GM21825 (cell line): ENCODE measurements at regions not wholly inside any gene's neighbourhood (a gene's known extent, or its start where the extent isn't known, plus 50 kb on each side); places are given as distances from the start of the nearest gene placed in this dataset.
"Not testable (repeated sequence)": the region's sequence is repeated elsewhere in the genome, so short reads cannot be mapped to it uniquely, and the experiment has no call there.

ENCODE experiments used
- ATAC-seq: cut with Tn5 transposase; IDR thresholded peaks from one replicate; pipeline ENCODE4 v1.9.1; 2021; ENCODE audit warnings: mild to moderate bottlenecking, moderate library complexity; ENCODE audit not compliant: unreplicated experiment

GRCh38 chr2:16375351-16375750 lies 290.3 kb downstream of the CYRIA start:
- no peak for ATAC-seq

- ATAC-seq: no peak
These were observed 291.0 kb downstream of the CYRIA start for GRCh38 chr2:16374671-16375070.

GRCh38 chr2:16373341-16373740 lies 292.3 kb downstream of the CYRIA start:
- ATAC-seq: no peak

- ATAC-seq: no peak
These were observed 293.9 kb downstream of the CYRIA start for GRCh38 chr2:16371751-16372150.

- no peak for ATAC-seq
These were observed 296.7 kb downstream of the CYRIA start for GRCh38 chr2:16368951-16369350.

DNA sequence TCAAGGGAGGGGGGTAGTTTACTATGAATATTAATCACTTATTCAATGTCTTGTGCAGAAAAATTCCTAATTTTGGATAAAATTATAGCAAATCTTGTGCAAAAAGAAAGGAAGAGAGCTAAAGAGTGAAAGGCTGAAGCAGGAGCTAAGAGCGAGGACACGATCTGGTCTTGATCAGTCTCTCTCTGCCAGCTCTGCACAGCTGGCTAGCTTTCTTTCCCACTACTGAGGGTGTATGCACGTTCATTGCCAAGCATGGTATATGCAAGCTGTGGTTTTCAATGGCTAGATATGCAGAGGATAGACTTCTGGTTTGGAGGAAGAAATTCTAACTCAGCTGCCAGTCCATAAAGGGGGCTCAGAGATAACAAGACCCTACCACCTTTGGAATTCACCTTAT lies 297.3 kb downstream of the CYRIA start:
- no peak for ATAC-seq

- ATAC-seq: no peak
These were observed 300.3 kb downstream of the CYRIA start for GRCh38 chr2:16365366-16365765.

GRCh38 chr2:16363581-16363980 lies 302.1 kb downstream of the CYRIA start:
- ATAC-seq: no peak

DNA sequence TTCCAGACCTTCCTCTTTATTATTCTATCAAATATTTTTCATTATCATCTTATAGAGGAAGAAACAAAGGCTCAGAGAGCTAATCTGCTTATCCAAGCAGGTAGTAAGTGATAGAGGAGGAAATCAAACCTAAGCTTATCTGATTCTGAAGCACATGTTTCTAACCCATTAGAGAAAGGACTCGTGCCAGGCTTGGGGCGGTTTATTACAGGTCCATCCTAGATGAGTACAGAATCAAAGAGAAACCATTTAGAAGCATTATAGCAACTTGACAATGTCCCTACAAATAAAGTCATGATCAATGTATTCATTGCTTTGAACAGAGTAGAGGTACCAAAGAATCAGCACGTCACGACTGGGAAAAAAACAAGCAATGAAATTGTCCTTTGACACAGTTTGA lies 303.0 kb downstream of the CYRIA start:
- ATAC-seq: no peak

- no peak for ATAC-seq
These were observed 304.2 kb downstream of the CYRIA start for GRCh38 chr2:16361261-16361995.

- no peak for ATAC-seq
These were observed 305.7 kb downstream of the CYRIA start for GRCh38 chr2:16359961-16360360.

DNA sequence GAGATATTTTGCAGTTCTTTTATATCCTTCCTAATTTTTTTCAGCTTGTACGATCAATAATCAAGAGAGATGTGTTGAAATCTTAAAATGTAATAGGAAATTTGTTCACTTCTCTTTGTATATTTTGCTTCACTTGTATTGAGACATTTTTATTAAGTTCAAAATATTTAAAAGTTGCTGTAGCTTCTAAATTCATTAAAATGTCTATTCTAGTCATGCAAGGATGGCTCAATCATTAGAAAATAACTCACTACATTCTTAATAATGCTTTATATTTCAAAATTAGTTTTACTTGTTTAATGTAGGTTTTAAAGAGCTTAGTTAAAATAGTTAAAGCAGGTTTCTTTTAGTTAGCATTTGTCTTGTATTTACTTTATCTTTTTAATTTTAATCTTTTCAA lies 308.4 kb downstream of the CYRIA start:
- ATAC-seq: no peak

- ATAC-seq: no peak
These were observed 314.1 kb downstream of the CYRIA start for GRCh38 chr2:16351541-16351940.

GRCh38 chr2:16351137-16351536 lies 314.5 kb downstream of the CYRIA start:
- ATAC-seq: no peak

- no peak for ATAC-seq
These were observed 315.4 kb downstream of the CYRIA start for GRCh38 chr2:16350211-16350610.

- ATAC-seq: no peak
These were observed 315.8 kb downstream of the CYRIA start for GRCh38 chr2:16349811-16350210.

DNA sequence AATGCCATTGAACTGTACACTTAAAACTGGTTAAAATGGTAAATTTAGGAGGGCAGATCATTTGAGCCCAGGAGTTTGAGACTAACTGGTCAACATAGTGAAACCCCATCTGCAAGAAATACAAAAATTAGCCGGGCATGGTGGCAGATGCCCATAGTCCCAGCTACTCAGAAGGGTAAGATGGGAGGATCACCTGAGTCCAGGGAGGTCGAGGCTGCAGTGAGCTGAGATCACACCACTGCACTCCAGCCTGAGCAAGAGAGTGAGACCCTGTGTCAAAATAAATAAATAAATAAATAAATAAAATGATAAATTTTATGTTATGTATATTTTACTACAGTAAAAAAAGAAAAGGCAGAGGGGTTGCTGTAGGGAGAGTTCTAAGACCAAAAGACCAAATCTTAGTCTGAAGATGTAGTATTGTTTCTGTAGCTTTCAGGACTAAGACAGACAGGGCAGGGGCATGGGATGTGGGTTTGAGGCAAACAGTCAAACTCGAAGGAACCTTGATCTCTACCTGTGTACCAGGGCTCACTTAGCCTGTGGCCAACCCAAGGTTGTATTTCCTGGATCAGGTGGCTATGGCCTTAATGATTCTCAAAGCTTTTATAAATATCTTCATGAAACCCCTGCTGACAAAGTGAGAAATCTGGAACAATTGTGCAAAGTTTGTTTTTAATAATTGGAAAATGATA lies 316.7 kb downstream of the CYRIA start:
- no peak for ATAC-seq

DNA sequence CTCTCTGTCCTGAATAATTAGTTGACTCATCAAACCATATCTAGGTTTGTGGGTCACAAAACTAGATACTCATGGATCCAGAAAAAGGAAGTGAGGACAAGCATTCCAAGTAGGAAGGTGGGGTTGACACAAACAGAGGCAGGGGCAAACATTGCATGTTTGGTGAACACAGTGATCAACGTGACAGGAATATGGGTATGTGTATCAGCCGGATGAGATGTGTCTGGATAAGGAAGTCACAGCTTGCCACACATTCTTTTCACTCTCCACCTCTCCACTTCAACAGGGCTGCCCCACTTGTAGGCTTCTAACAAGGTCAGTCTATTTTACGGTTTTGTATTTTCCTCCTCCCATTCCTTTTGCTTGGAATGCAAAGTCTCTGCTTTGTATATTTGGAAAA lies 319.0 kb downstream of the CYRIA start:
- ATAC-seq: no peak

- not testable (repeated sequence) for ATAC-seq
These were observed 320.4 kb downstream of the CYRIA start for GRCh38 chr2:16345231-16345630.

DNA sequence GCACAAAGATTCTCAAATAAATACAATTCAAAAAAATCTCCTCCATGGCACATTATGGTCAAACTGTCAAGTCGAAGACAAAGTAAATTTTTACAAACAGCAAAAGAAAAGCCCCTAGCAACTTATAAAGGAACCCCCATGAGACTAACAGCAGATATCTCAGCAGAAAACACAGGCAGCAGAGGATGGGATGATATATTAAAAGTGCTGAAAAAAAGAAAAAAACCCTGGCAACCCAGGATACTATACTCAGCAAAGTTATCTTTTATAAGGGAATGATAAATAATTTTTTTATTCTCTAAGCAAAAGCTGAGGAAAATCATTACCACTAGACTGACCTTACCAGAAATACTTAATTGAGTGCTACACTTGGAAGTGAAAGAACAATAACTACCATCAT lies 326.4 kb downstream of the CYRIA start:
- no peak for ATAC-seq

DNA sequence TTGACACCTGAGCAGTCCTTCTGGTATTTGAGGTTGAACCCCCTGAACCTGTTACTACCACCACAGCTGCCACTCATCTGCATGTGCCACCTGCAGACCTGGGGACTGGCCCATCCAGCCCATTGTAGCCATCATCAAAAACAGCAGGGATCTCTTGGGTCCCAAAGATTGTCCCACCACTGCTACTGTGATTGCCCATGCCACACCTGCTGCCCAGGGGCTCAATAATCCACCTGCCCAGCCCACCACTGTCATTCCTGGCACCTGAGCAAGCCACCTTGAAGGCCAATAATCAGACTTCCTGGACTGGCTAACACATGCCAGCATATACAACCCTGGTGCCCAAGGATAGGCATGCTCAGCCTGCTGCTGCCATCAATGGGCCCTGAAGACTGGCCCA lies 327.6 kb downstream of the CYRIA start:
- no peak for ATAC-seq

DNA sequence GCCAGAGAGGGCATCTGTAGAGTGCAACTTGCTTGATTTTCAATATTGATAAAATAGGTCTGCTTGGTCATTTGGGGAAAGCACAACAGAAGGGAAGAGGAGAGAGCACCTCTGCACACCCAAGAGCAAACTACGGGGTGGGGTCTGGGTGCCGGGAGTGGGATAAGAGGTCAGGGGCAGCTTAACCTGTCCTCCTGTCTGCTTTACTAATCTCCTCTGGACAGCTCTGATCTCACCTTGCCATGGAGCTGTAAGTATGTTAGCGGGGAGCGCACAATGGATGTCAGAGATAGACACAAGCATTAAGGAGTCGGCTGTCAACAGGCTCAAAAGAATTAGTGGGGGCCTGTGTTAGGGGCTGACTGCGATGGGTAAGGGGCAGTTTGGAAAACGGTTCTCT lies 328.7 kb downstream of the CYRIA start:
- ATAC-seq: no peak

- ATAC-seq: no peak
These were observed 329.1 kb downstream of the CYRIA start for GRCh38 chr2:16336491-16336890.
